22Rv1 (cell line): ENCODE measurements at regions not wholly inside any gene's neighbourhood (a gene's known extent, or its start where the extent isn't known, plus 50 kb on each side); places are given as distances from the start of the nearest gene placed in this dataset.

Experiments
- CTCF ChIP-seq: fragments of 450-650 bp; IDR thresholded peaks from 2 replicates; pipeline ENCODE4 v1.5.1; 2017; ENCODE audit warnings: mild to moderate bottlenecking
- ZFX ChIP-seq: fragments of 450-650 bp; IDR thresholded peaks from 2 replicates; pipeline ENCODE4 v1.6.1; 2017; ENCODE audit warnings: antibody characterized with exemption, borderline replicate concordance

- TF ChIP-seq CTCF (no peak), ZFX (no peak)
These were observed 103.5 kb upstream of the NR3C1 start for GRCh38 chr5:143506836-143507552.
